Panc1 (cell line): ENCODE measurements at regions not wholly inside any gene's neighbourhood (a gene's known extent, or its start where the extent isn't known, plus 50 kb on each side); places are given as distances from the start of the nearest gene placed in this dataset.

Source experiments
- ATAC-seq: fragments of 200-7000 bp; cut with Tn5 transposase; 2 replicates; pipeline ENCODE4 v1.9.1; 2020; ENCODE audit warnings: mild to moderate bottlenecking, moderate library complexity
- BruUV-seq: library from RNA; stranded (reverse); fragments of 400-500 nt; replicated peaks from 2 replicates; lab custom pipeline; 2021; lab: Mats Ljungman, UMichigan
- CTCF ChIA-PET: fragments of 300-600 bp; sonication (Branson Sonifier 250); formaldehyde crosslinking; loops from one replicate; lab custom pipeline; 2022; ENCODE audit warnings: antibody characterized with exemption; lab: Charles Lee
- POLR2A ChIA-PET: fragments of 300-600 bp; sonication (Branson Sonifier 250); formaldehyde crosslinking; loops from one replicate; lab custom pipeline; 2022; ENCODE audit warnings: antibody characterized with exemption; lab: Charles Lee
- DNase-seq: peaks from one replicate; pipeline ENCODE4 v3.0.0-alpha.2; 2010; ENCODE audit warnings: low read depth, low spot score
- H3K27ac ChIP-seq: 2 replicates; pipeline ENCODE4 v1.5.1; 2011; ENCODE audit warnings: mild to moderate bottlenecking, low read length, inconsistent platforms
- H3K27me3 ChIP-seq: fragments of 200-500 bp; sonication (Bioruptor generic); 2 replicates; pipeline ENCODE4 v1.6.0; 2014; ENCODE audit warnings: low read length, inconsistent platforms; ENCODE audit not compliant: control insufficient read depth, insufficient read depth
- H3K36me3 ChIP-seq: fragments of 200-500 bp; sonication (Bioruptor generic); 2 replicates; pipeline ENCODE4 v1.5.1; 2014; ENCODE audit warnings: inconsistent platforms, mild to moderate bottlenecking, low read length, moderate library complexity; ENCODE audit not compliant: control insufficient read depth, insufficient read depth
- H3K4me1 ChIP-seq: 2 replicates; pipeline ENCODE4 v1.5.1; 2011; ENCODE audit warnings: inconsistent platforms, mild to moderate bottlenecking, low read length, moderate library complexity; ENCODE audit not compliant: control insufficient read depth, insufficient read depth
- H3K4me3 ChIP-seq, 2 experiments: 2 replicates each; pipeline ENCODE4 v1.5.1; 2011 to 2012; ENCODE audit warnings: low read depth in 2 of 2, low read length in 2 of 2, mild to moderate bottlenecking in 2 of 2, inconsistent platforms in 1 of 2, moderate library complexity in 1 of 2
- H3K9me3 ChIP-seq: fragments of 200-500 bp; sonication (Bioruptor generic); 2 replicates; pipeline ENCODE4 v1.5.1; 2014; ENCODE audit warnings: low read depth, mild to moderate bottlenecking, inconsistent platforms, low read length, moderate library complexity; ENCODE audit not compliant: control insufficient read depth, insufficient read depth
- POLR2AphosphoS5 ChIP-seq: IDR thresholded peaks from 2 replicates; pipeline ENCODE4 v1.6.1; 2012; ENCODE audit warnings: mild to moderate bottlenecking, low read depth, low read length, moderate library complexity
- SIN3A ChIP-seq: IDR thresholded peaks from 2 replicates; pipeline ENCODE4 v1.6.1; 2012; ENCODE audit warnings: low read depth, mild to moderate bottlenecking, low read length, moderate library complexity, borderline replicate concordance; ENCODE audit not compliant: insufficient read depth
- TCF7L2 ChIP-seq: IDR thresholded peaks from 2 replicates; pipeline ENCODE4 v1.6.1; 2011; ENCODE audit warnings: mild to moderate bottlenecking, low read depth, low read length, inconsistent platforms
- in situ Hi-C: cut with HindIII; loops from 2 replicates; pipeline ENCODE4 v1.10.0; 2016; ENCODE audit warnings: low sequenced_read_pairs, low pct_unique_long_range_greater_than_20kb
- intact Hi-C: fragments of 100-400 bp; cut with micrococcal nuclease; formaldehyde crosslinking; loops from one replicate; pipeline ENCODE4 v1.10.0; 2022; ENCODE audit not compliant: unreplicated experiment
- TF ChIP-seq, protein P1 (sequence below), 2 experiments: IDR thresholded peaks; 2 replicates each; pipeline ENCODE4 v1.6.1; 2011 to 2012; ENCODE audit warnings: low read depth in 2 of 2, control low read depth in 1 of 2, low read length in 1 of 2, mild to moderate bottlenecking in 1 of 2, moderate library complexity in 1 of 2; ENCODE audit not compliant: insufficient read depth in 1 of 2
- TF ChIP-seq, protein P2 (sequence below): fragments of 450-650 bp; IDR thresholded peaks from 2 replicates; pipeline ENCODE4 v1.5.1; 2017; ENCODE audit warnings: mild to moderate bottlenecking

DNA sequence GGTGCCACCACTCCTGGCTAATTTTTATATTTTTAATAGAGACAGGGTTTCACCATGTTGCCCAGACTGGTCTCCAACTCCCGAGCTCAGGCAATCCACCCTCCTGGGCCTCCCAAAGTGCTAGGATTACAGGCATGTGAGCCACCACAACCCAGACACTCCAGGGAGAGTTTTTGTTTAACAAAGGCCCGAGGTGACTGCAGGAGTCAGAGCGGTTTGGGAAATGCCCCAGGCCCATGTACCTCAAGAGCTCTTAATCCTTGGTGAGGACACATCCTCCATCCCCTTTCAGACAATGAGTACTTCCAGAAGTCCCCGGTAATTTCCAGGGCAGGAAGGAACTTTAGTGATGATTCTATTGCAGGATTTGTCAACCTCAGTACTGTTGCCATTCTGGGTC is 176.0 kb downstream of the ESRRB start:
- no peaks in the 10 kb centered on the region for H3K4me1 ChIP-seq
- no peaks in the 10 kb centered on the region for H3K27me3 ChIP-seq
- no peaks in the 10 kb centered on the region for H3K9me3 ChIP-seq
- CTCF ChIA-PET, result interaction anchor here (0.8 kb wide), 1 partner anchor 106 kb away, joined by 3 read pairs; no protein-coding TSS in a partner anchor
- DNase-seq (no peak), ATAC-seq (no peak)
- intact Hi-C loops, result no loop called here
- no peaks in the 10 kb centered on the region for H3K36me3 ChIP-seq
- TF ChIP-seq, protein P1, sequence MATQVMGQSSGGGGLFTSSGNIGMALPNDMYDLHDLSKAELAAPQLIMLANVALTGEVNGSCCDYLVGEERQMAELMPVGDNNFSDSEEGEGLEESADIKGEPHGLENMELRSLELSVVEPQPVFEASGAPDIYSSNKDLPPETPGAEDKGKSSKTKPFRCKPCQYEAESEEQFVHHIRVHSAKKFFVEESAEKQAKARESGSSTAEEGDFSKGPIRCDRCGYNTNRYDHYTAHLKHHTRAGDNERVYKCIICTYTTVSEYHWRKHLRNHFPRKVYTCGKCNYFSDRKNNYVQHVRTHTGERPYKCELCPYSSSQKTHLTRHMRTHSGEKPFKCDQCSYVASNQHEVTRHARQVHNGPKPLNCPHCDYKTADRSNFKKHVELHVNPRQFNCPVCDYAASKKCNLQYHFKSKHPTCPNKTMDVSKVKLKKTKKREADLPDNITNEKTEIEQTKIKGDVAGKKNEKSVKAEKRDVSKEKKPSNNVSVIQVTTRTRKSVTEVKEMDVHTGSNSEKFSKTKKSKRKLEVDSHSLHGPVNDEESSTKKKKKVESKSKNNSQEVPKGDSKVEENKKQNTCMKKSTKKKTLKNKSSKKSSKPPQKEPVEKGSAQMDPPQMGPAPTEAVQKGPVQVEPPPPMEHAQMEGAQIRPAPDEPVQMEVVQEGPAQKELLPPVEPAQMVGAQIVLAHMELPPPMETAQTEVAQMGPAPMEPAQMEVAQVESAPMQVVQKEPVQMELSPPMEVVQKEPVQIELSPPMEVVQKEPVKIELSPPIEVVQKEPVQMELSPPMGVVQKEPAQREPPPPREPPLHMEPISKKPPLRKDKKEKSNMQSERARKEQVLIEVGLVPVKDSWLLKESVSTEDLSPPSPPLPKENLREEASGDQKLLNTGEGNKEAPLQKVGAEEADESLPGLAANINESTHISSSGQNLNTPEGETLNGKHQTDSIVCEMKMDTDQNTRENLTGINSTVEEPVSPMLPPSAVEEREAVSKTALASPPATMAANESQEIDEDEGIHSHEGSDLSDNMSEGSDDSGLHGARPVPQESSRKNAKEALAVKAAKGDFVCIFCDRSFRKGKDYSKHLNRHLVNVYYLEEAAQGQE (IDR thresholded peaks at IDR 0.05; ENCODE audit: insufficient read depth in 1 of 2, low read depth in 2 of 2, low read length in 1 of 2), result no peak
- TF ChIP-seq SIN3A, result no peak
- TF ChIP-seq TCF7L2, result no peak
- no peak for TF ChIP-seq POLR2AphosphoS5
- POLR2A ChIA-PET, result no interaction called here
- no TSS peak for BruUV-seq
- no peak overlapping the region for H3K27ac ChIP-seq
- in situ Hi-C loops, result no loop called here
- no peak overlapping the region for H3K4me3 ChIP-seq

DNA sequence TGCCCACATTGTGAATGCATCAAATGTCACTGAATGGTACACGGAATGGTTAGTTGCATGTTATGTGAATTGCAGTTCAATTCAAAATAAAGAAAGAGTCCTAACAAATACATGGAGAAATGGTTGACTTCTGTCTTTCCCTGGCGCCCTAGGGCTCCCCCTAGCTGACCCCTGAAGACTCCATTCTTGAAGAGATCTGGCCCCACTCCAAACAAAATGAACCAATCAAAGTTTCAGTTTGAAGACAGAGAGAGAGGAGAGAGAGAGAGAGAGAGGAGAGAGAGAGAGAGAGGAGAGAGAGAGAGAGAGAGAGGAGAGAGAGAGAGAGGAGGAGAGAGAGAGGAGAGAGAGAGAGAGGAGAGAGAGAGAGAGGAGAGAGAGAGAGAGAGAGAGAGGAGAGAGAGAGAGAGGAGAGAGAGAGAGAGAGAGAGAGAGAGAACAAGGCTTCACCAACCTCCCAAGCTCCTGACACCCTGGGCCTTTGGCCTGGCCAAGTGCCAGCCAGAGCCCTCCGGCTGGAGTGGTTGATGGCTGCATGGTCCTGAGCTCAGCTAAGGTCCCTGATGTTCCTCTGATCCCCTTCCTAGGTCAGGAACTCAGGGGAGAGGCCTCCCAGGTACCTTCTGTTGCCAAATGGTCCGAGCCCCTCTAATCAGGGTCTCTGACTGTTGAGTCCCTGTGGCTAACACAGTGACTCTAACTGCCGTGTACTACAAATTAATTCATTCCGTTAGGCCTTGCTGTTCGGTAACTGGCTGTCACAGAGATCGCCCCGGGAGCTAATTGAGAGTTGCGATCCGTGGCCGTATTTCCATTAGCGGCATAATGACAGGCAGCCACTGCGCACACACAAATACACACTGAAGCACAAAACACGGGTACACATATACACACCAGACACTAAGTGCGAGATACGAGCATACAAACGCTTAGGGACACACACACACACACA is 188.8 kb downstream of the ESRRB start:
- ATAC-seq, result no peak
- H3K36me3 ChIP-seq, result no peaks in the 10 kb centered on the region
- ChIA-PET CTCF (no interaction called here), POLR2A (no interaction called here)
- H3K27ac ChIP-seq, result no peak overlapping the region
- intact Hi-C loops, result no loop called here
- H3K27me3 ChIP-seq, result no peaks in the 10 kb centered on the region
- no peak for DNase-seq
- no TSS peak for BruUV-seq
- no peak overlapping the region for H3K4me3 ChIP-seq
- in situ Hi-C loops, result no loop called here
- H3K4me1 ChIP-seq, result no peaks in the 10 kb centered on the region
- no peaks in the 10 kb centered on the region for H3K9me3 ChIP-seq
- no peak for TF ChIP-seq SIN3A
- TF ChIP-seq, protein P2, sequence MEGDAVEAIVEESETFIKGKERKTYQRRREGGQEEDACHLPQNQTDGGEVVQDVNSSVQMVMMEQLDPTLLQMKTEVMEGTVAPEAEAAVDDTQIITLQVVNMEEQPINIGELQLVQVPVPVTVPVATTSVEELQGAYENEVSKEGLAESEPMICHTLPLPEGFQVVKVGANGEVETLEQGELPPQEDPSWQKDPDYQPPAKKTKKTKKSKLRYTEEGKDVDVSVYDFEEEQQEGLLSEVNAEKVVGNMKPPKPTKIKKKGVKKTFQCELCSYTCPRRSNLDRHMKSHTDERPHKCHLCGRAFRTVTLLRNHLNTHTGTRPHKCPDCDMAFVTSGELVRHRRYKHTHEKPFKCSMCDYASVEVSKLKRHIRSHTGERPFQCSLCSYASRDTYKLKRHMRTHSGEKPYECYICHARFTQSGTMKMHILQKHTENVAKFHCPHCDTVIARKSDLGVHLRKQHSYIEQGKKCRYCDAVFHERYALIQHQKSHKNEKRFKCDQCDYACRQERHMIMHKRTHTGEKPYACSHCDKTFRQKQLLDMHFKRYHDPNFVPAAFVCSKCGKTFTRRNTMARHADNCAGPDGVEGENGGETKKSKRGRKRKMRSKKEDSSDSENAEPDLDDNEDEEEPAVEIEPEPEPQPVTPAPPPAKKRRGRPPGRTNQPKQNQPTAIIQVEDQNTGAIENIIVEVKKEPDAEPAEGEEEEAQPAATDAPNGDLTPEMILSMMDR, result 0 out of 2 replicates have a peak, but pooled peaks have one; percentile 11

DNA sequence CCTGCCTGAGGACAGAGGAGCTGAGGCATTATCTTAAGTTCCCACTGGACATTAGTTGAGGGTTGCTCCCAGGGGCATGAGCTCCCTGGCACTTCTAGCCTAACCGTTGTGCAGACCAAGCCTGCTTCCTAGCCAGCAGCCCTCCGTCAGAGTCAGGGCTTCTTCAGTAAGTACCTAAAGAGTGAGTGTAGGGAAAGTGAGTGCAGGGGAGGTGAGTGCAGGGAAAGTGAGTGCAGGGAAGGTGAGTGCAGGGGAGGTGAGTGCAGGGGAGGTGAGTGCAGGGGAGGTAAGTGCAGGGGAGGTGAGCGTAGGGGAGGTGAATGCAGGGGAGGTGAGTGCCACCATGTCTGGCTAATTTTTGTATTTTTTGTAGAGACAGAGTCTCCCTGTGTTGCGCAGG is 190.5 kb downstream of the ESRRB start:
- ChIA-PET CTCF (no interaction called here), POLR2A (no interaction called here)
- in situ Hi-C loops, result no loop called here
- no peak for ATAC-seq
- no peaks in the 10 kb centered on the region for H3K27me3 ChIP-seq
- no peak overlapping the region for H3K27ac ChIP-seq
- no peaks in the 10 kb centered on the region for H3K36me3 ChIP-seq
- H3K4me3 ChIP-seq, result no peak overlapping the region
- H3K9me3 ChIP-seq, result no peaks in the 10 kb centered on the region
- H3K4me1 ChIP-seq, result no peaks in the 10 kb centered on the region
- intact Hi-C loops, result no loop called here
- TF ChIP-seq, protein P2, result no peak
- TF ChIP-seq, protein P1 (IDR thresholded peaks at IDR 0.05; ENCODE audit: insufficient read depth in 1 of 2, low read depth in 2 of 2, low read length in 1 of 2), result no peak
- TF ChIP-seq TCF7L2 (no peak), SIN3A (no peak), POLR2AphosphoS5 (no peak)
- no peak for DNase-seq
- no TSS peak for BruUV-seq
